ENCODE measurements at regions not wholly inside any gene's neighbourhood (a gene's known extent, or its start where the extent isn't known, plus 50 kb on each side); places are given as distances from the start of the nearest gene placed in this dataset.

DNA sequence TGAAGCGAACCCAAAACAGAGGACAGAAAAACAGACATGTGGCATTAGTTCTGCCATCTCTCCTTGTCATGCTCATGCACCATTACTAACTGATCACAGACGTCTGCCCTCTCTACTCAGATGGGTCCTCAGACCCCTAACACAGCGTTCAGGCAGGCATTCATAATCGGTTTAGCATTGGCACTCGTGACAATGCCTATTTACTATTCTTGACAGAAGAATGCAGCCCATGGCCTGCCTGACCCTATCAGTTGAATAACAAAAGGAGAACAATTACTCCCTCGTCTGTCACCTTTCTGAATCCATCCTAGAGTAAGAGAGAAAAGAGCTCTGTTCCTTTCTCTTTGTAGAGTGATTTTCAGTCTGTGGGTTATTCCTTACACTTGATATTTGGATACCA lies 194.6 kb upstream of the PHYHIPL start:
- Histone ChIP-seq H3K9ac (ENCODE audit: low read length) (no peak overlapping the region), H3K4me3 (ENCODE audit: control extremely low read depth in 1 of 5, extremely low read depth in 1 of 5, insufficient read depth in 1 of 5, low read depth in 2 of 5, low read length in 4 of 5) (no peak overlapping the region), H3K27ac (ENCODE audit: low read length in 2 of 2) (no peak overlapping the region), H3K4me2 (replicated peaks; ENCODE audit: low read depth, low read length, poor library complexity, severe bottlenecking) (no peak overlapping the region), H2AFZ (ENCODE audit: insufficient read depth, low read depth, low read length, poor library complexity, severe bottlenecking) (no peak overlapping the region), H3K36me3 (replicated peaks in 1 of 2; ENCODE audit: control extremely low read depth in 1 of 2, control insufficient read depth in 1 of 2, extremely low read depth in 1 of 2, insufficient read depth in 2 of 2, low read length in 1 of 2) (no peaks in the 10 kb centered on the region), H3K79me2 (ENCODE audit: control insufficient read depth, insufficient read depth, low read length) (no peaks in the 10 kb centered on the region), H4K20me1 (ENCODE audit: control insufficient read depth, insufficient read depth, low read length, poor library complexity, severe bottlenecking) (no peaks in the 10 kb centered on the region), H3K27me3 (replicated peaks in 1 of 4; ENCODE audit: control extremely low read depth in 1 of 4, control insufficient read depth in 3 of 4, insufficient read depth in 4 of 4, low read length in 3 of 4) (no peaks in the 10 kb centered on the region), H3K9me3 (ENCODE audit: control extremely low read depth in 1 of 3, control insufficient read depth in 2 of 3, insufficient read depth in 1 of 3, low read length in 2 of 3) (no peaks in the 10 kb centered on the region), H3K4me1 (ENCODE audit: control insufficient read depth in 2 of 2, insufficient read depth in 2 of 2, low read length in 2 of 2) (no peaks in the 10 kb centered on the region)
- intact Hi-C loops (cut with micrococcal nuclease): no loop called here
- TF ChIP-seq CTCF (IDR thresholded peaks at IDR 0.05) (no peak), EZH2 (IDR thresholded peaks at IDR 0.05; ENCODE audit: borderline replicate concordance, insufficient read depth, low read depth, low read length, poor library complexity, severe bottlenecking) (no peak)
- ATAC-seq (ENCODE audit: low read depth) (no peak), DNase-seq (no peak)
- H3K4me3 Mint-ChIP-seq: no peak overlapping the region
- no peak overlapping the region for H3K27ac Mint-ChIP-seq
- H3K27me3 Mint-ChIP-seq: no peaks in the 10 kb centered on the region
- H3K4me1 Mint-ChIP-seq: no peaks in the 10 kb centered on the region
- no peaks in the 10 kb centered on the region for H3K9me3 Mint-ChIP-seq (ENCODE audit: insufficient read depth)
- ChIA-PET POLR2A (no interaction called here), CTCF (no interaction called here)
- WGBS (ENCODE audit: insufficient coverage): 89% methylated on average over 2 of the region's 6 CpGs

DNA sequence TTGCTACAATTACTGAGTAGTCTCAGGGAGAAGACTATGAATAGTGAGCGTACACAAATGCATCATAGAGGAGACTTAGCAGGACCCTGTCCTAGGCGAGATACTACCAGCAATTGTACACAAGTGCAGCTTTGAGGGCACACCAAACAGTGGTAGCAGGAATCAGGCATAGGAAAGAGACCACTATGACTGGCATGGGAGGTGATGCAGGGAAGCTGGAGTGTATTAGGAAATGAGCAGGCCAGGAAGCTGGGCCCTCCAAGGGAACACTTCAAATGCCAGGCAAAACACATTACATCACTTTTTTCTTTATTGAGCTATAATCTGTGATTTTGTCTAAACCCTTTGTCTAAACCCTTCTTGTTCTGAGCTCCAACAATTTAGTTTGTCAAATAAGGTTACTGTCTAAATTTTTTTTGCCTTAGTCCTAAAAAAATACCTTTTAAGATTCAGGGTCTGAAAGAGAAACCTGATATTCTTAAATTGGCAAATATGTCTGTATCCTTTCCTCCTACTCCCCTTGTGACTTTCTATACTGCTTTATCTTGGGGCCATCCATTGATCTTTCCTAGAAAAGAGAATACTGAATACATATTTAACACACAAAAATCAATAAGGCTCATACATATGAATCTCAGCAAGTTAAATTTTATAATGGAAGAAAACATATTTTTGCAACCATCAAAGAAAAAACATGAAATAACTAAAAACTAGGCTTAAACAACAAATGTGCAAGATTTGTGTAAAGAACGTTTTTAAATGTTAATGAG lies 193.8 kb upstream of the PHYHIPL start:
- POLR2A ChIA-PET: no interaction called here

More for the DNA sequence above, 193.8 kb upstream of the PHYHIPL start:
- Histone ChIP-seq H3K9me3 (ENCODE audit: control extremely low read depth in 1 of 3, control insufficient read depth in 2 of 3, insufficient read depth in 1 of 3, low read length in 2 of 3) (no peaks in the 10 kb centered on the region), H4K20me1 (ENCODE audit: control insufficient read depth, insufficient read depth, low read length, poor library complexity, severe bottlenecking) (no peaks in the 10 kb centered on the region), H3K9ac (ENCODE audit: low read length) (no peak overlapping the region), H3K4me2 (replicated peaks; ENCODE audit: low read depth, low read length, poor library complexity, severe bottlenecking) (no peak overlapping the region), H2AFZ (ENCODE audit: insufficient read depth, low read depth, low read length, poor library complexity, severe bottlenecking) (no peak overlapping the region), H3K27me3 (replicated peaks in 1 of 4; ENCODE audit: control extremely low read depth in 1 of 4, control insufficient read depth in 3 of 4, insufficient read depth in 4 of 4, low read length in 3 of 4) (no peaks in the 10 kb centered on the region), H3K79me2 (ENCODE audit: control insufficient read depth, insufficient read depth, low read length) (no peaks in the 10 kb centered on the region), H3K4me1 (ENCODE audit: control insufficient read depth in 2 of 2, insufficient read depth in 2 of 2, low read length in 2 of 2) (no peaks in the 10 kb centered on the region), H3K36me3 (replicated peaks in 1 of 2; ENCODE audit: control extremely low read depth in 1 of 2, control insufficient read depth in 1 of 2, extremely low read depth in 1 of 2, insufficient read depth in 2 of 2, low read length in 1 of 2) (no peaks in the 10 kb centered on the region), H3K27ac (ENCODE audit: low read length in 2 of 2) (no peak overlapping the region), H3K4me3 (ENCODE audit: control extremely low read depth in 1 of 5, extremely low read depth in 1 of 5, insufficient read depth in 1 of 5, low read depth in 2 of 5, low read length in 4 of 5) (no peak overlapping the region)
- H3K27me3 Mint-ChIP-seq: no peaks in the 10 kb centered on the region
- ATAC-seq (ENCODE audit: low read depth): no peak
- no peak overlapping the region for H3K27ac Mint-ChIP-seq
- DNase-seq: no peak
- no peak overlapping the region for H3K4me3 Mint-ChIP-seq
- TF ChIP-seq CTCF (IDR thresholded peaks at IDR 0.05): no peak
- TF ChIP-seq EZH2 (IDR thresholded peaks at IDR 0.05; ENCODE audit: borderline replicate concordance, insufficient read depth, low read depth, low read length, poor library complexity, severe bottlenecking): no peak
- no peaks in the 10 kb centered on the region for H3K4me1 Mint-ChIP-seq
- intact Hi-C loops (cut with micrococcal nuclease): no loop called here
- CTCF ChIA-PET: no interaction called here
- WGBS (ENCODE audit: insufficient coverage): 88% methylated on average over 2 of the region's 3 CpGs
- no peaks in the 10 kb centered on the region for H3K9me3 Mint-ChIP-seq (ENCODE audit: insufficient read depth)

All from B cell (primary cell).